ENCODE measurements at regions not wholly inside any gene's neighbourhood (a gene's known extent, or its start where the extent isn't known, plus 50 kb on each side); places are given as distances from the start of the nearest gene placed in this dataset.

GRCh38 chr4:63214076-63214475, 1195.2 kb downstream of the TECRL start:
- TF ChIP-seq, protein P1, sequence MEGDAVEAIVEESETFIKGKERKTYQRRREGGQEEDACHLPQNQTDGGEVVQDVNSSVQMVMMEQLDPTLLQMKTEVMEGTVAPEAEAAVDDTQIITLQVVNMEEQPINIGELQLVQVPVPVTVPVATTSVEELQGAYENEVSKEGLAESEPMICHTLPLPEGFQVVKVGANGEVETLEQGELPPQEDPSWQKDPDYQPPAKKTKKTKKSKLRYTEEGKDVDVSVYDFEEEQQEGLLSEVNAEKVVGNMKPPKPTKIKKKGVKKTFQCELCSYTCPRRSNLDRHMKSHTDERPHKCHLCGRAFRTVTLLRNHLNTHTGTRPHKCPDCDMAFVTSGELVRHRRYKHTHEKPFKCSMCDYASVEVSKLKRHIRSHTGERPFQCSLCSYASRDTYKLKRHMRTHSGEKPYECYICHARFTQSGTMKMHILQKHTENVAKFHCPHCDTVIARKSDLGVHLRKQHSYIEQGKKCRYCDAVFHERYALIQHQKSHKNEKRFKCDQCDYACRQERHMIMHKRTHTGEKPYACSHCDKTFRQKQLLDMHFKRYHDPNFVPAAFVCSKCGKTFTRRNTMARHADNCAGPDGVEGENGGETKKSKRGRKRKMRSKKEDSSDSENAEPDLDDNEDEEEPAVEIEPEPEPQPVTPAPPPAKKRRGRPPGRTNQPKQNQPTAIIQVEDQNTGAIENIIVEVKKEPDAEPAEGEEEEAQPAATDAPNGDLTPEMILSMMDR (IDR thresholded peaks at IDR 0.05) = no peak
- no peak for TF ChIP-seq POLR2A (IDR thresholded peaks at IDR 0.05)

Data from uterus (tissue), 2 donors.